ENCODE measurements at regions not wholly inside any gene's neighbourhood (a gene's known extent, or its start where the extent isn't known, plus 50 kb on each side); places are given as distances from the start of the nearest gene placed in this dataset.
"Not testable (repeated sequence)": the region's sequence is repeated elsewhere in the genome, so short reads cannot be mapped to it uniquely, and the experiment has no call there.

DNA sequence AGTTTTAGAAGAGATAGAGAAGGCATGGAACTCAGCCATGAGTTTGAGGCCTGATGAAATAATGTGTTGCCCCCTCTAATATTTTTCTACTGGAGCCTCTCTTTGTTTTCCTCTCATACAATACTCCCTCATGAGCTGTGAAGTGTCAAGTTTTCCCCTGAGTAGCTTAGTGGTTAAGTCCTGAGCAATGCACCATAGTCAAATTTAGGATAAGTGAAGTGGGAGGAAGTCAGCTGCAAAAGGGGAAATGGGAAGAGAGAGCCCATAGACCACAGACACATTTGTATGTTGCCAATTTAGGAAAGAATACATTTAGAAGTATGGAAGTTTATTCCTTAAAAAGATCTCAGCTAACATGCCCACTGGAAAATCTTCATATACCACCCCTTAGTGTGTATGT is 171.5 kb upstream of the NREP start:
- intact Hi-C loops (cut with DNase I): no loop called here
- Histone ChIP-seq H3K4me3 (no peak overlapping the region), H3K27ac (replicated peaks in 1 of 4) (no peak overlapping the region), H3K9me3 (no peaks in the 10 kb centered on the region), H3K4me1 (peaks cover 0 to 11% (median 9%) of the 10 kb centered on the region in 4 donors), H3K27me3 (no peaks in the 10 kb centered on the region), H3K36me3 (no peaks in the 10 kb centered on the region)
- no peak for DNase-seq (ENCODE audit: extremely low spot score)
- TF ChIP-seq, protein P1, sequence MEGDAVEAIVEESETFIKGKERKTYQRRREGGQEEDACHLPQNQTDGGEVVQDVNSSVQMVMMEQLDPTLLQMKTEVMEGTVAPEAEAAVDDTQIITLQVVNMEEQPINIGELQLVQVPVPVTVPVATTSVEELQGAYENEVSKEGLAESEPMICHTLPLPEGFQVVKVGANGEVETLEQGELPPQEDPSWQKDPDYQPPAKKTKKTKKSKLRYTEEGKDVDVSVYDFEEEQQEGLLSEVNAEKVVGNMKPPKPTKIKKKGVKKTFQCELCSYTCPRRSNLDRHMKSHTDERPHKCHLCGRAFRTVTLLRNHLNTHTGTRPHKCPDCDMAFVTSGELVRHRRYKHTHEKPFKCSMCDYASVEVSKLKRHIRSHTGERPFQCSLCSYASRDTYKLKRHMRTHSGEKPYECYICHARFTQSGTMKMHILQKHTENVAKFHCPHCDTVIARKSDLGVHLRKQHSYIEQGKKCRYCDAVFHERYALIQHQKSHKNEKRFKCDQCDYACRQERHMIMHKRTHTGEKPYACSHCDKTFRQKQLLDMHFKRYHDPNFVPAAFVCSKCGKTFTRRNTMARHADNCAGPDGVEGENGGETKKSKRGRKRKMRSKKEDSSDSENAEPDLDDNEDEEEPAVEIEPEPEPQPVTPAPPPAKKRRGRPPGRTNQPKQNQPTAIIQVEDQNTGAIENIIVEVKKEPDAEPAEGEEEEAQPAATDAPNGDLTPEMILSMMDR (IDR thresholded peaks at IDR 0.05): no peak
- TF ChIP-seq POLR2A (IDR thresholded peaks at IDR 0.05; ENCODE audit: low read depth) (no peak), EP300 (IDR thresholded peaks at IDR 0.05) (no peak), POLR2AphosphoS5 (IDR thresholded peaks at IDR 0.05) (no peak)

- 93% methylated on average over 2 of the region's 2 CpGs for WGBS
- Histone ChIP-seq H3K27ac (replicated peaks in 1 of 4) (no peak overlapping the region), H3K27me3 (no peaks in the 10 kb centered on the region), H3K36me3 (no peaks in the 10 kb centered on the region), H3K4me3 (no peak overlapping the region), H3K9me3 (no peaks in the 10 kb centered on the region), H3K4me1 (no peaks in the 10 kb centered on the region)
- intact Hi-C loops (cut with DNase I): no loop called here
- no peak for TF ChIP-seq POLR2A (IDR thresholded peaks at IDR 0.05; ENCODE audit: low read depth)
- no peak for TF ChIP-seq EP300 (IDR thresholded peaks at IDR 0.05)
- DNase-seq (ENCODE audit: extremely low spot score): no peak
Measured at GRCh38 chr5:111927191-111927590, 170.2 kb upstream of the NREP start.

DNA sequence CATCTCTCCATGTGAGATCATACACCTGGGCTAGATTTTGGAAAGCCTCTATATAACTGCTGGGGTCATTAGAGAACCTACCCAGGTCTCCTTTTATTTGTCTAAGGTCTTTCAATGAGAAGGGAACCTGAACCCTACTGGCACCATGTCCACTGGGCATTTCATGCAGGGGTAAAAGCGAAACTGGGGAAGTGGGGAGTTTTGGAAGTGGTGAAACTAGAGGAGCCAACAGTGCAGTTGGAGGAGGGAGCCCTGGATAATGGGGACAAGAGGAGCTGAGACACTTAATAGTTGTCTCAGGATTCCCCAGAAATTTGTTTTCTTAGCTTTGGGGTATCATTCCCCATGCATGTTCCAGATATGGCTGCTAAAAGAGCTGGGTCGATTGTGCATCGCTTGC is 169.0 kb upstream of the NREP start:
- Histone ChIP-seq H3K36me3 (no peaks in the 10 kb centered on the region), H3K27ac (replicated peaks in 1 of 4) (no peak overlapping the region), H3K9me3 (no peaks in the 10 kb centered on the region), H3K27me3 (no peaks in the 10 kb centered on the region), H3K4me3 (no peak overlapping the region), H3K4me1 (no peaks in the 10 kb centered on the region)
- intact Hi-C loops (cut with DNase I): no loop called here
- DNase-seq (ENCODE audit: extremely low spot score): no peak
- TF ChIP-seq POLR2A (IDR thresholded peaks at IDR 0.05; ENCODE audit: low read depth): no peak
- TF ChIP-seq POLR2AphosphoS5 (IDR thresholded peaks at IDR 0.05): no peak
- no peak for TF ChIP-seq EP300 (IDR thresholded peaks at IDR 0.05)
- TF ChIP-seq, protein P1 (IDR thresholded peaks at IDR 0.05): no peak
- WGBS: 93% methylated on average over 3 of the region's 3 CpGs

DNA sequence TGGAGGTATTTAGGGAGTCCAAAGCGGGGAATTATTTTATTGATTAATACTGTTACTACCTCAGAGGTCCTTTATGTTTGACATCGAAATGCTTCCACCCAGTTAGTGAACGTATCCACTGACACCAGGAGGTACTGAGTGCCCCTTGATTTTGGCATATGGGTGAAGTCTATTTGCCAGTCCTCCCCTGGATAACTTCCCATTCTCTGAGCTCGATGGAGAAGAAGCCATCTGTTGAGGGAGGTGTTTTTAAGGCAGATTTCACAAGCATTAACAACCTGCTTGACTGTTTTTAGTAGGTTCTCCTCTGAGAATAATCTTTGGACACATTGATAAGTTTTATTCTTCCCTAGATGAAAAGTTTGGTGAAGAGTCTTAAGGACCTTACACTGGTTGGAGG is 165.3 kb upstream of the NREP start:
- H3K9me3 ChIP-seq: no peaks in the 10 kb centered on the region
- WGBS: 85% methylated on average over 4 of the region's 4 CpGs
- H3K4me1 ChIP-seq: no peaks in the 10 kb centered on the region
- no peaks in the 10 kb centered on the region for H3K27me3 ChIP-seq
- H3K36me3 ChIP-seq: no peaks in the 10 kb centered on the region
- H3K4me3 ChIP-seq: no peak overlapping the region
- no peak for TF ChIP-seq POLR2AphosphoS5 (IDR thresholded peaks at IDR 0.05)
- TF ChIP-seq, protein P1 (IDR thresholded peaks at IDR 0.05): no peak
- no peak for TF ChIP-seq POLR2A (IDR thresholded peaks at IDR 0.05; ENCODE audit: low read depth)
- no peak for TF ChIP-seq EP300 (IDR thresholded peaks at IDR 0.05)
- intact Hi-C loops (cut with DNase I): no loop called here
- DNase-seq (ENCODE audit: extremely low spot score): no peak
- H3K27ac ChIP-seq (replicated peaks in 1 of 4): no peak overlapping the region

DNA sequence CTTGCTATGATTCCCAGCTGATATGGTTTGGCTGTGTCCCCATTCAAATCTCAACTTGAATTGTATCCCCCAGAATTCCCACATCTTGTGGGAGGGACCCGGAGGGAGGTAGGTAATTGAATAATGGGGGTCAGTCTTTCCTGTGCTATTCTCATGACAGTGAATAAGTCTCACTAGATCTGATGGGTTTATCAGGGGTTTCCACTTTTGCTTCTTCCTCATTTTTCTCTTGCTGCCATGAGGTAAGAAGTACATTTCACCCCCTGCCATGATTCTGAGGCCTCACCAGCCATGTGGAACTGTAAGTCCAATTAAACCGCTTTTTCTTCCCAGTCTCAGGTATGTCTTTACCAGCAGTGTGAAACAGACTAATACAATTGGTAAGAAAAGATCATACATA is 164.7 kb upstream of the NREP start:
- intact Hi-C loops (cut with DNase I); H3K27me3 ChIP-seq; H3K36me3 ChIP-seq; H3K4me1 ChIP-seq; DNase-seq (ENCODE audit: extremely low spot score); H3K4me3 ChIP-seq; H3K9me3 ChIP-seq; H3K27ac ChIP-seq (replicated peaks in 1 of 4): not testable (repeated sequence)
- WGBS: 100% methylated on average over 2 of the region's 2 CpGs

DNA sequence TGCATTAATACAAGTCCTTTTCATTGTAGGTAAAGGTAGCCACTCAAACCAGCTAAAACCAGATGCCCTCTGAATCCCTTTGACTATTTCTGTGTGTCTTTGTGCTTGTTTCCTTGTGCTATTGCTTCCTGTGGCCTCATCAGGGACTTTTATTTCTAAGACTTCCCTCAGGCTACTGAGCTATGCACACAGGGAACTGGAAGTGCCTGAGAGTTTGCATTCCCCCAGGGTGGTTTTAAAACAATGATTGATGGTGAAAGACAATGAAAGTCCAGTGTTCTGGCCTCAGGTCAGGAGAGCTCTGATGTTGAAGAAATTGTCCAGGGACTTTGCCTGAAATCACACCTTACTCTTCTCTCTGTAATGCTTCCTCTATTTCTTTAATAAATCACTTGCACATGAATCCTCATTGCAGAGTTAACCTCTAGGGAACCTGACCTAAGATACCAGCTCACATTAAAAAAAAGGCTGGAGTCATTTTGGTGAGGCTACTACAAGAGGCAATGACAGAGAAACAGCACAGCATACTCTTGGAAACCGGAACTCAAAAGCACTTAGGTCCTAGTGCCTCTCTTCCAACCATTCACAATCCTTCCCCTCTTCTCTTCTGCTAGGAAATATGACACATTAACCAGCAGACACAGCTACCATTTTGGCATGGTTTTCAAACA is 158.1 kb upstream of the NREP start:
- Histone ChIP-seq H3K4me1 (no peaks in the 10 kb centered on the region), H3K4me3 (no peak overlapping the region), H3K36me3 (no peaks in the 10 kb centered on the region), H3K9me3 (peaks cover 0 to 4% (median 0%) of the 10 kb centered on the region in 4 donors), H3K27me3 (no peaks in the 10 kb centered on the region), H3K27ac (replicated peaks in 1 of 4) (no peak overlapping the region)
- WGBS: 72% methylated on average over 1 of the region's 1 CpG
- TF ChIP-seq POLR2AphosphoS5 (IDR thresholded peaks at IDR 0.05) (no peak), EP300 (IDR thresholded peaks at IDR 0.05) (no peak), POLR2A (IDR thresholded peaks at IDR 0.05; ENCODE audit: low read depth) (no peak)
- TF ChIP-seq, protein P1 (IDR thresholded peaks at IDR 0.05): no peak
- intact Hi-C loops (cut with DNase I): no loop called here
- DNase-seq (ENCODE audit: extremely low spot score): no peak
